Transverse colon (tissue), 4 donors: ENCODE measurements at regions not wholly inside any gene's neighbourhood (a gene's known extent, or its start where the extent isn't known, plus 50 kb on each side); places are given as distances from the start of the nearest gene placed in this dataset.

Source experiments
- CTCF ChIP-seq, 5 experiments: fragments of 200-600 bp in 3 of 5; fragments of 450-650 bp in 2 of 5; sonication (generic) in 3 of 5; IDR thresholded peaks; 1 replicate in 2 of 5; 2 replicates in 3 of 5; pipeline ENCODE4 v1.5.1; 2016 to 2017; ENCODE audit warnings: antibody characterized with exemption in 5 of 5, inconsistent platforms in 3 of 5, mild to moderate bottlenecking in 2 of 5, moderate library complexity in 1 of 5
- EP300 ChIP-seq: sonication (generic); formaldehyde crosslinking; IDR thresholded peaks from one replicate; pipeline ENCODE4 v1.6.1; 2017; ENCODE audit warnings: antibody characterized with exemption, low read depth
- POLR2A ChIP-seq: fragments of 450-650 bp; IDR thresholded peaks from one replicate; pipeline ENCODE4 v1.6.1; 2016; ENCODE audit warnings: antibody characterized with exemption, mild to moderate bottlenecking, moderate library complexity
- POLR2AphosphoS5 ChIP-seq, 3 donors: sonication (generic); formaldehyde crosslinking; IDR thresholded peaks; one replicate each; pipeline ENCODE4 v1.6.1; 2016; ENCODE audit warnings: antibody characterized with exemption in 3 of 3

GRCh38 chr14:30468354-30468753, 90.6 kb upstream of the G2E3 start:
- TF ChIP-seq CTCF (IDR thresholded peaks at IDR 0.05), result no peak
- TF ChIP-seq POLR2AphosphoS5 (IDR thresholded peaks at IDR 0.05), result no peak
- no peak for TF ChIP-seq EP300
- TF ChIP-seq POLR2A, result no peak
